GM18508 (cell line): ENCODE measurements at regions not wholly inside any gene's neighbourhood (a gene's known extent, or its start where the extent isn't known, plus 50 kb on each side); places are given as distances from the start of the nearest gene placed in this dataset.

Experiments used
- ATAC-seq: cut with Tn5 transposase; IDR thresholded peaks from one replicate; pipeline ENCODE4 v1.9.1; 2021; ENCODE audit warnings: moderate number of reproducible peaks; ENCODE audit not compliant: insufficient read depth, unreplicated experiment

GRCh38 chr14:61891810-61892209, 129.6 kb downstream of the SNAPC1 start:
- ATAC-seq, result no peak

GRCh38 chr14:61893371-61893940, 131.2 kb downstream of the SNAPC1 start:
- no peak for ATAC-seq

DNA sequence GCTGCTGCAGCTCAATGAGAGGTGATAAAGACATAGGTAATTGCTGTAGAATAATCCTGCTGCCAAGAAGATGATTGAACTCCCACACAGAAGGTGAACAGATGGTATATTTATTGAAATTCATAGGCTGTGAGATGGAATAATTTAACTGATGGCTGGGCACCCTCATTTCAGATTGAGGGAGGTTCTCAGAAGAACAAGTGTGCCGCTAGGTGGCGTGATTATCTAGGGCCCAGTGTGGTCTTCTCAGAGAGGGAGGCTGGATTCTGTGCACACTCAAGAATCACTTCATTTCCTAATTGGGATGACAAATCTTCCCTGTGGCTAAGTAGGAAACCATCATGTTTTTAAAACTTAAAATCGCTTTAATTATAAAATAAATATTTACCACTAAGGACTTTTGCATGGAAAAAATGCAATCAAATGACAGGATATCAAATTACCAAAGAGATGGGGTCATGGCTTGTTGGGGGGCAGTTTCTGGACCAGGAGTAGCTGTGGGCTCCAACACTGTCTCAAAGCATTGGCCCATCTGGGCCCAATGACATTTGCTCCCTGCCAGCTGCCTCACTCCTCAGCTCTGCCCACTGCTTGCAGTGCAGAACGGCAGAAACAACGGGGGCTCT, 132.3 kb downstream of the SNAPC1 start:
- no peak for ATAC-seq

- no peak for ATAC-seq
These were observed 135.1 kb downstream of the SNAPC1 start for GRCh38 chr14:61897300-61897699.

DNA sequence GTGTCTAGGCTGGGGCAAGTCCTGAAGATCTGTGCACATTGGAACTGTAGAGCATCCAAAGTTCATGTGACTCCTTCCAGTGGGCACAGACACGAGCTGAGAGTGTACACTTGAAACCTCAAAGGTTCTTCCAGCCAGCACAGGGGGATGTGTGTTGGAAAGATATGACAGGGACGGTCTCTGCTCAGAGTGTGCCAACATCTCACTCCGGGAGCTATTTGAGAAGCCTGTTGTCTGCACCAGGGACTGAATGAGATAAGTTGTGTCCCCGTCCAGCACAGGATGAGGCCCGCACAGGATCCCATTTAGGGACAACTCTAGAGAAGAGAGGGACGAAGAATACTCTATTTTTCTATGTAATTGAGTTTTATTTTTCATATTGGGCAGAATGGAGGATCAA, 136.3 kb downstream of the SNAPC1 start:
- ATAC-seq, result no peak

GRCh38 chr14:61899497-61899896, 137.3 kb downstream of the SNAPC1 start:
- no peak for ATAC-seq

- ATAC-seq, result no peak
These were observed 142.7 kb downstream of the SNAPC1 start for GRCh38 chr14:61904946-61905345.

DNA sequence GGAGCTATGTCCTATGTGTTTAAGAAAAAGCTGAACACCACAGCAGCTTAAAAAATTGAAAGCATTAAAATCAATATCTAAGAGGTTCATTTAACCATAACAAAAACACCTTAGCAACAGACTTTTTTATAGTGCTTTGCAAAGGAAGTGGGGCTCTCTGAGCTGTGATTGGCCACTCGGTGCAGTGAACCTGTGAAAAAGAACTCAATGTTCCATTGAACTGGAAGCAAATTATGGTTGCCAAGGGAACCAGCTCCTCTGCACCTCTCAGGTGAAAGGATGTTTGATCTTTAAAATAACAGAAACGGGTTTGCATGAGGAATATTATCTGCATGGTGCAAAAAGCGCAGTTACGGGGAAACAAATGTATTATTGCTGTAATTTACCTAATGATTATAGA, 149.4 kb downstream of the SNAPC1 start:
- ATAC-seq, result no peak

DNA sequence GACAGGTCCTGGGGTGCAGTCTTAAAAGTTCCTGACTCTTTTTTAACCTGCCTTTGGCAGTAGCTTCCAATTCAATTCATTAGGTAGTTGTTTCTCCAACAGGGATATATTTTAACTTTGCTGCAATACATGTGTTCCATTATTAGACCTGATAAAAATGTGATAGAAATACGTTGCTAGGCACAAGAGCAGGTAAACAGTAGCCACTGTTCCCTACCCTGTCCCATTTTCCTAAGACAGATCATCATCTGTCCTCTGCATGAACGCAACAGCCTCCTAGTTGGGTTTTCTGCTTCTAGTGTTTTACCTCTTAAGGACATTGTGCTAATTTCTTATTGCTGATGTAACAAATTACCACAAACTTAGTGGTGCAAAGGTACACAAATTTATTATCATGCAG, 156.8 kb downstream of the SNAPC1 start:
- no peak for ATAC-seq

DNA sequence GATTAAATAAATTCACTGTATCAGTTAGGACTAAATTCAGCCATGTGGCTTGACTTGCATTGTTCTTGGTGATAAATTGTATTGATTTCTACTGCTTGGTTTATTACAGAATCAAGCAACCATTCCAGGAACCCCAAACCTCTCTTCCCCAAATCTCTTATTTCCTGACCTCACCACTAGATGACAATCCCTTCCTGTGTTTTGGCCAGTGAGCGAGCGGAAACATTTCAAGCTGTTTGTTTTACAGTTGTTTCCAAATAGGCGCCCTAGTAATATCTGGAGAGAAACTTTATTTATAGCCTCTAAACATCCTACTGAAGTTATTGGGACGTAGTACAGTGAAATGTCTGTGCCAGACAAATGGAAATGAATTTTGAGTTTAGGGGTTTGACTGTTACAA, 161.1 kb downstream of the SNAPC1 start:
- no peak for ATAC-seq

GRCh38 chr14:61925043-61925442, 162.8 kb downstream of the SNAPC1 start:
- no peak for ATAC-seq

GRCh38 chr14:61925732-61926435, 163.7 kb downstream of the SNAPC1 start:
- no peak for ATAC-seq

GRCh38 chr14:61927060-61927459, 164.8 kb downstream of the SNAPC1 start:
- ATAC-seq, result no peak

DNA sequence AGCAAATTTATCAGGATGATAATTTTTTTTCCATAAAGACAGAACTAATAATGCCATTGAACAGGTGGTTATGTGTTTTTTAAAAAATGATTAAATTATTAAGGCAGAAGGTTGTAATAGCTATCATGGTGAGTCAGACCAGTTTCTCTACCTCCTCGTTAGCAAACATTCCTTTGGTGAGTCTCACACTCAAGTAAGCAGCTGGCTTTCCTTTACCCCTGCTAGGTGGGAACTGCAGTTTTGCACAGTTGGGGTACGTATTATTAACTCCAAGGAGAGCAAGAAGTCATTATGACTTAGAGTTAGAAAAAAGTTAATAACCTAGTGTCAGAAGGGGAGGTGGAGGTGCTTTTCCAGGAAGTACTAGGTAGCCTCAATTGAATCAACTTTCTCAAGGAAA, 165.3 kb downstream of the SNAPC1 start:
- ATAC-seq, result no peak

- ATAC-seq, result no peak
These were observed 166.1 kb downstream of the SNAPC1 start for GRCh38 chr14:61928300-61928699.

DNA sequence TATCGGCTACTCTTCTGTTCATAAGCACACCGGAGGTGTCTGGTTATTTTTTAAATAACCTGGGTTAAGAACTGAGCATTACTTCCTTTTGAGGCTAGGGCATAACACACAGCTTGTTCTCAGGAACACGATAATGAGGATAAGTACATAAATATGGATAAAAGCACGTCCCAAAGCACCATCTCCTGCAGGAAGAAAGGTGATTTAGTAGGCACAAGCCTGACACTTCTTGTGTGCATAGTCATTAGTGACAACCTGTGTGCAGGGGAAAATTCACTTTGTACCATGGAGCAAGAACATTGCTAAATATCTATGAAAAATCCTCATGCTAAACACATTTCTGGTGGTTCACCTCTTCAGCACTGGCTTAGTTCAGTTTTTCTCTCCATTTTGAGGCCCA, 166.5 kb downstream of the SNAPC1 start:
- no peak for ATAC-seq

DNA sequence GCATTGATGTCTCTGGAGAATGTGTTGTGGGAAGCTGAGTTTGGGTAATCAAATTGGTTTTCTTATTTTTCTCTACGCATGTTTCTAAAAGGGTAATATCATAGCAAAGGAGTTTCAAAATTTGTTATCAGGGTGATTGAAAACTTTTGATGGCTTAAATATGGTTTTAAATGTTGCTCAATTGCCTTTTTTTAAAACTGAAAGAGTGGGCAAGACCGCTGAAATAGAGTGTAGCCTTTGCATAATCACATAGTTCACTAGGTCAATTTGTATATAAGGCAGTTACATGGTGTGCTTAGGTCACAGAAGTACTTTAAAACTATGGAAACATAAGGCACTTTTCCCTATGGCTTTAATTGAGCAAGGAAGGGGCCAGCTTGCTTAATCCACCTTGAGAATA, 167.4 kb downstream of the SNAPC1 start:
- no peak for ATAC-seq

- ATAC-seq, result no peak
These were observed 168.1 kb downstream of the SNAPC1 start for GRCh38 chr14:61930101-61930857.

GRCh38 chr14:61932974-61933373, 170.8 kb downstream of the SNAPC1 start:
- no peak for ATAC-seq

DNA sequence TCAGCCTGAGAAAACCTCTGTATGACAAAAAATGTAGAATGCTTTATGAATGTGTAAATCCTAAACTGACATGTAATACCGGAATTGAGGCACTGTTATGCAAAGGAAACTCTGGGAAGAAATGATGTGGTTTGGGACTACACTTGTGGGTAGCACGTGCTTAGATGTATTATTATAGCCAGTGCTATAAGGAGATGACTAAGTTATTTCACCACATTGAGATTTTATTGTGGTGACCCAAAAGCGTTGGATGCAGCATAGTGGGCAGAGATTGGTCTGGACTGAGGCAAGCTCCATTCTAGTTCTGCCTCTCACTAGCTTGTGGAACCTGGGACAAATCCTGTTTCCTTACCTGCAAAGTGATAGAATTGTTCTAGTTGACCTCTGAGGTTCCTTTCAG, 172.2 kb downstream of the SNAPC1 start:
- no peak for ATAC-seq

DNA sequence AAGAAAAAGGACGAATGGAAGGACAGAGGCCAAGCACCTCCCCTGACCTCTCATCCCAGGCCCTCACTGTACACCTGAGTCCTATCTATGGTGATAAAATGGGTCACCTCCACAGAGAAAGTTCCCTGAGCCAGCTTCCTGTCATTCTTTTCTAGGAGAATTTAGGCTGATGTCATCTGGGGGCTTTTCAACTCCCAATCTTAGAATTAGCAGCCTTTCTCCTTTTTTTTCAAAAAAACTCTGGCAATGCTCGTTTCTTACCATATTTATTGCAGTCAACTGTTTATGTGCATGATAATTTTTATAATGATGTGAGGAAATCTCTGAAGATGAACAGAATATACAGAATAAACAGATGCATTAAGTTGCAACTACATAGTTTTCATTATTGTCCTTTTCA, 177.6 kb downstream of the SNAPC1 start:
- ATAC-seq, result no peak
